H7 (cell line): ENCODE measurements at regions not wholly inside any gene's neighbourhood (a gene's known extent, or its start where the extent isn't known, plus 50 kb on each side); places are given as distances from the start of the nearest gene placed in this dataset.

Experiments used
- DNase-seq: peaks from one replicate; pipeline ENCODE4 v3.0.0; 2012
- H3K27me3 ChIP-seq: 2 replicates; pipeline ENCODE4 v1.6.0; 2011; ENCODE audit warnings: mild to moderate bottlenecking, low read length; ENCODE audit not compliant: control insufficient read depth, insufficient read depth
- H3K36me3 ChIP-seq: replicated peaks from 2 replicates; pipeline ENCODE4 v1.5.1; 2011; ENCODE audit warnings: low read length; ENCODE audit not compliant: control insufficient read depth, insufficient read depth
- H3K4me3 ChIP-seq: 2 replicates; pipeline ENCODE4 v1.5.1; 2011; ENCODE audit warnings: low read depth, mild to moderate bottlenecking, control low read depth, low read length, moderate library complexity; ENCODE audit not compliant: insufficient read depth

DNA sequence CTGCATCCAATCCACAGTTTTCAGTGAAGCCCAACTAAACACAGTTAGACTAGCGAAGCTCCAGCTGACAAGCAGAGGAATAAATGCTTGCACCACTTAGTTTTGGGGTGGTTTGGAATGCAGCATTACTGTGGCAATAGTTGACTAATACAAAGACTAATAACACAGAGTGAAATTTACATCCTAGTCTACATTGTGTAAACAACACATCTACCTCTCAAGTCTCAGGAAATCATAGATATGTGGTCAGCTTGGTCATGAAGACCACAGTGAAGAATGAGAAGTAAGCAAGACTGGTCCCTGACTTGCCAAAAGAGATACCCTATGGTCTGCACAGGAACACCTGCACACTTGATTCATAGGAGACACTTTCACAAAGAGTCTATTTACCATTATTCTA, 155.1 kb upstream of the TANK start:
- no peak for DNase-seq
- Histone ChIP-seq H3K27me3 (no peaks in the 10 kb centered on the region), H3K36me3 (no peaks in the 10 kb centered on the region), H3K4me3 (no peak overlapping the region)

DNA sequence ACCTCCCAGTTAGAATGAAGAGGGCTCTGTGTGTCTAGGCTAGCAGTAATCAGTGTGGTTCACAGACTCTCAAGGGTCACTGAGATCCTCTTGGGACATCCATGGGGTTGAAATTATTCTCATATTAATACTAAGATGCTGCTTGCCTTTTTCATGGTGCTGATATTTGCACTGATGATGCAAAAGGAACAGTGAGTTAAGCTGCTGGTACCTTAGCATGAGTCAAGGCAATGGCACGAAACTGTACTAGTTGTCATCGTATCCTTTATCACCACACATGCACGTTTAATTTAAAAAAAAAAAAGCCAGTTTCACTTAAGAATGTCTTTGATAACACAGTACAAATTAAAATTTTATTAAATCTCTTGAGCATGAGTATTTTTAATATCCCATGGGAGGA, 151.9 kb upstream of the TANK start:
- H3K4me3 ChIP-seq, result no peak overlapping the region
- H3K36me3 ChIP-seq, result no peaks in the 10 kb centered on the region
- DNase-seq, result no peak
- no peaks in the 10 kb centered on the region for H3K27me3 ChIP-seq

DNA sequence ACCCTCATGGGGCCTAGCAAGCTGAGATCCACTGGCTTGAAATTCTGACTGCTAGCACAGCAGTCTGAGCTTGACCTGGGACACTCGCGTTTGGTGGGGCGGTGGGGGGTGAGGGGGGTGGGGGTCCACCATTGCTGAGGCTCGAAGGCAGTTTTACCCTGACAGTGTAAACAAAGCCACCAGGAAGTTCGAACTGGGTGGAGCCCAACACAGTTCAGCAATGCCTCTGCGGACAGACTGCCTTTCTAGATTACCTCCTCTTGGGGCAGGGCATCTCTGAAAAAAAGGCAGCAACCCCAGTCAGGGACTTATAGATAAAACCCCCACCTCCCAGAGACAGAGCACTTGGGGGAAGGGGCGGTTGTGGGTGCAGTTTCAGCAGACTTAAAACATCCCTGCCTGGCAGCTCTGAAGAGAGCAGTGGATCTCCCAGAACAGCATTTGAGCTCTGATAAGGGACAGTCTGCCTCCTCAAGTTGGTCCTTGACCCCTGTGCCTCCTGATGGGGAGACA, 149.7 kb upstream of the TANK start:
- no peak for DNase-seq
- Histone ChIP-seq H3K4me3 (no peak overlapping the region), H3K27me3 (no peaks in the 10 kb centered on the region), H3K36me3 (no peaks in the 10 kb centered on the region)

DNA sequence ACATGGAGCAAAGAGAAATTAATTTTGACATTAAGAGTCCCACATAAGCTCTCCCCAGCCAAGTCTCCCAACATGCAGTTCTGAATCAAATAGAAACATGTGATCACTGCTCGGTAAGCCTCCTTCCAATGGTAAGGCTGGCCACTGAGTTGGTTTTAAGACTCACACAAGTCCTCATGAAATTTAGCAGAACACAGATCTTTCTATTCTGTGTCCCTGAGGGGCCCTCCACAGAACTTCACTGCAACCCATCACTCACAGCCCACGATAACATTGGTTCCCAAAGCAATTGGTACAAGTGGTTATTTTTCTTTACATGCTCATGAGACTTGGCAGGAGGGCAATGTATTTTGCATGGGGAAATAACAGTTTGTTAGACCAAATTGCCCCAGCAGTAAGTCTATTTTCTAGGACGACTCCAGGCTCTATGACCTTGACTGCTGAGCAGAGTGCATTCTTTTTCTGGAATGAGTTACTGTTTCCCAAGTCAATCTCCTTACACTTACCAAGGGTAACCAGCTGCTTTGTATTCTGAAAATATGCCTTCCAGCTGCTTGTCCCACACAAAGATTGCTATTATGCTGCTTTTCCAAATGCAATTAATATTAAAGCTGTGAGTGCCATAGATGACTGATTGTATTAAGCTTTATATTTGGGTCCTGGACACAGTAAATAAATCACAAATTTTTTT, 142.3 kb upstream of the TANK start:
- Histone ChIP-seq H3K4me3 (no peak overlapping the region), H3K36me3 (no peaks in the 10 kb centered on the region), H3K27me3 (no peaks in the 10 kb centered on the region)
- DNase-seq, result no peak

DNA sequence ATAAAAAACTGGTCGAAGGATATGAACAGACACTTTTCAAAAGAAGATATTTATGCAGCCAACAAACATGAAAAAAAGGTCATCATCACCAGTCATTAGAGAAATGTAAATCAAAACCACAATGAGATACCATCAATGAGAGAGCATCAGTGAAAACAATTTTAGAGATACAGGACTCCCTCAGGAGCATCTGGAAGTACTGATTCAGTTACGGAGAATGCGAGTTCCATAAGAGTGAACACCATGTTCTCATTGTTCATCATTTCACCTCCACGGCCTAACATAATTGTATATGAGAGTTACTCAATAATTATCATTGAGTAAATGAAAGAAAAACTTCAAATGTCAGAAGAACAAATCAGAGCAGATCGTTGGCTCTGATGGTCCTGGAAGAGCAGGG, 140.9 kb upstream of the TANK start:
- H3K36me3 ChIP-seq, result no peaks in the 10 kb centered on the region
- DNase-seq, result no peak
- no peaks in the 10 kb centered on the region for H3K27me3 ChIP-seq
- no peak overlapping the region for H3K4me3 ChIP-seq

DNA sequence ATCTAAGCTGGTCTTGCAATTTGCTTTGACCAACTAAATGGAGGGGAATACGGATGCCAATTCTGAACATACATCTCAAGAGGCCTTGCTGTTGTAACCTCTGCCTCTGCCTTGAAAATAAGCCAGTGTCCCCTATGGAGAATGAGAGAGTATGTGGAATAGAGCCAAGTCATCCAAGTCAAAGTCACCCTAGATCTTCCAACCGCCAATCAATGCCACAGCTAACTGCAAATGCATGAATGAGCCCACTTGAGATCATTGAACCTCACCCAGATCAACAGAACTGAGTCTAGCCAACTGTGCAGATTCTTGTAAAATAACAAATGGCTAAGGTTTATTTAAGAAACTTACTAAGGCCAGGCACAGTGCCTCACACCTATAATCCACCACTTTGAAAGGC, 139.8 kb upstream of the TANK start:
- no peaks in the 10 kb centered on the region for H3K36me3 ChIP-seq
- no peaks in the 10 kb centered on the region for H3K27me3 ChIP-seq
- no peak for DNase-seq
- H3K4me3 ChIP-seq, result no peak overlapping the region

DNA sequence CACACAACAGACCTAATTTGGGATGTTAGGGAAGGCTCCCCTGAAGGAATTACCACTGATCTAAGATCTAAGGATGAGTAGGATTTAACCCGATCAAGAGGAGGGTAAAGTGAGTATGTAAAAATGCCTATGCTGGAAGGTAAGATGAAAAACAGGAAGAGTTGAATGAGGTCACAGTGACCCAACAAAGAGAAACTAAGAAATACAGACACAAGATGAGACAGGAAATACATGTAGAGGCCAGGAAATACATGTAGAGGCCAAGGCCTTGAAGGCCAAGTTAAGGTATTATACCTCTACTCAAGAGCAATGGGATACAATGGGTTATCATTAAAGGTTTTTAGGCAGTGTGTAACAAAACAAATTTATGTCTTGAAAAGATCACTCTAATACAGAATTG, 131.6 kb upstream of the TANK start:
- Histone ChIP-seq H3K4me3 (no peak overlapping the region), H3K36me3 (no peaks in the 10 kb centered on the region), H3K27me3 (no peaks in the 10 kb centered on the region)
- no peak for DNase-seq

DNA sequence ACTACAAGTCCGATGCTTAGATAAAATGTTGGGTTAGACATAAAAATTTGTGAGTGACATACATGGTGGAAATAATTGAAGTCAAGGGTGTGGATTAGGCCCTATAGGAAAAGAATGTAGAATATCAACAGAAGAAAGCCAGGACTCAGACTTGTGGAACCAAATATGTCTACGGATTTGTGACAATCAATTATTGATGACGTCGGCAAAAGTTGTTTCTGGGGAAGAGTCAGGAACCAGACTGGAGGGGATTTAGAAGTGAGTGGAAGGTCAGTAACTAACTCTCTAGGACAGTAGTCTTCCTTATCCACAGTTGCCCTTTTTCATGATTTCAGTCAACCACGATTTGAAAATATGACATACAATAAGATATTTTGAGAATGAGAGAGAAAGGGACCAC, 130.9 kb upstream of the TANK start:
- H3K4me3 ChIP-seq, result no peak overlapping the region
- no peak for DNase-seq
- H3K36me3 ChIP-seq, result no peaks in the 10 kb centered on the region
- no peaks in the 10 kb centered on the region for H3K27me3 ChIP-seq

DNA sequence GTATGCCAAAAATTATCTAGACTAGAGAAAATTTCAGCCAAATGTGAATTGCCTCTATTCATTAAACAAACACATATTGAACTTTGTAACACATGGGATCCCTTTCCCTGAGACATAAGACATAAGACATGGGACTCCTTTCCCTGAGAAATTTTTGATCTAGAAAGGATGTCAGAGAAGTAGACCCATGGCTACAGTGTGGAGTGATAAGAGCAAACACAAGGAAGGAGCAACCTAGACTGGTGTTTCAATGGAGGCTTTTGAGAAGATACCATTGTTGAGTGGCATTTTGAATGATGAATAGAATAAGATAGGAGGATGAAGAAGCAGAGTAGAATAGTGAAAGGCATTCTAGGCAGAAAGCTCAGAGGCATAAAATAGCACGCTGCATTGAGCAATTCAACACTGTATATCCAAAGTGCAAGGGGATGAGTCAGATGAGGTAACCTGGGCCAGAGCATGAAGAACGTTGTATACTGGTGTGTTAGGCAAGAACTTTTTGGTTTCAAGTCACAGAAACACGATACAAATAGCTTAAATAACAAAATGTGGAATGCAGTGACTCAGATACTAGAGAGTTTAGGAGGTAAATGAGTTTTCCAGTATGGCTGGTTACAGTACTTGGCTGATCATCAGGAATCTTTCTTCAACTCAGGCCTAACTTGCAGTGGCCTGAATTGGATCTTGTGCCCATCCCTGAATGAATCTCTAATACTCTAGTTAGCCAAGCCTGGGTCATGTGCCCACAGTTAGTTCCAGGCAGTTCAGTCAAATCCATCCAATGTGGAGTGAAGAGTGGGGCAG, 129.8 kb upstream of the TANK start:
- Histone ChIP-seq H3K27me3 (no peaks in the 10 kb centered on the region), H3K36me3 (no peaks in the 10 kb centered on the region), H3K4me3 (no peak overlapping the region)
- no peak for DNase-seq

DNA sequence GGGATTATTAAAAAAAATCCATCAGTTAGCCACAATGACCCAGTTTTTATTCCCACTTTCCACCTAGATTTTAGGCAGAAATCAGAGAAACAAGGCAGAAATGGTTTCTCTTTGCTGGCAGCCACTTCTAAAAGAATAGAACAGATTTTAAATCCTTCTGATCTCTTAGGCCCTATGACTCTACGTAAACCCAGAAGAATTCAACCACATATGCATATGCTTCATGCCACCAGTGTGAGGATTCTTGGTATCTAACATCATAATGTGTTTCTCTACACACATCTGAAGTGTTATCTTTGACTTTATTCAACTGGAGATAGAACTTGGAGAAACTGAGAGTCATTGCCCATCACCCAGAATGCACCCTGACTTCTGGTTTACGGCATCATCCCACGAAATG, 128.7 kb upstream of the TANK start:
- DNase-seq, result no peak
- Histone ChIP-seq H3K27me3 (no peaks in the 10 kb centered on the region), H3K4me3 (no peak overlapping the region), H3K36me3 (no peaks in the 10 kb centered on the region)

DNA sequence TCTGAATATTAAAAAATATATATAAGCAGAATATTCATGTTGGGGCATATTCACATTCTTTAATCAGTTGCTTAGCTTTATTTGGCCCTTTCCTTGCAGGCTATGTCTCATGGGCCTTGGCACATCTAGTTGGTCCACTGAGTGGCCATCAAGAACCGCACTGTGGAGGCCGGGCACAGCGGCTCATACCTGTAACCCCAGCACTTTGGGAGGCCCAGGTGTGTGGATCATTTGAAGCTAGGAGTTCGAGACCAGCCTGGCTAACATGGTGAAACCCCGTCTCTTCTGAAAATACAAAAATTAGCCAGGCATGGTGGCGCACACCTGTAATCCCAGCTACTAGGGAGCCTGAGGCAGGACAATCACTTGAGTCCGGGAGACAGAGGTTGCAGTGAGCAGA, 127.6 kb upstream of the TANK start:
- no peaks in the 10 kb centered on the region for H3K27me3 ChIP-seq
- no peak for DNase-seq
- H3K36me3 ChIP-seq, result no peaks in the 10 kb centered on the region
- H3K4me3 ChIP-seq, result no peak overlapping the region

DNA sequence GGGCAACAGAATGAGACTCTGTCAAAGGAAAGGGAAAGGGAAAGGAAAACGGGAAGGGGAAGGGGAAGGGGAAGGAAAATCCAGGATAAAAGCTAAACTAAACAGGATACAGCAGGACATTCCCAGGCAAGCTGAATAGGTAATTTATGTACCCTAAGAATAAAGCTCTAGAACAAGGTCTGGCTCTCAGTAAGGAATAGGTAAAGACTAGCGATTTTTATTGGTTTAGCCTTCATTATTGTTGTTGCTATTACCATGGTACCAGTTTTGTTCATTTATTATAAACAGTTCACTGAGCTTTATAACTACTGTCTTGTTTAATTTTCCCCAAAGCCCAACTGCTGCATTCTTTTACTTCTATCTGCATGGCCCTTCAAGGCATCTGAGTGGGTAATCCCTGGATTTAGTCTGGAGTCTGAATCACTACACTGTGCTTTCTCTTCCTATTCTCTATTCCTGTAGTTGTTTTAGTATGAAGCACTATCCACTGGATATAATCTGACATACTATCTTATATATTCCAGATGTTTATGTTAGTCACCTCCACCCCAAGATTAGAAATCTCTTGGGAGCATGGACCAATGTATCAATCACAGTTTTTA, 127.1 kb upstream of the TANK start:
- no peak for DNase-seq
- Histone ChIP-seq H3K36me3 (no peaks in the 10 kb centered on the region), H3K27me3 (no peaks in the 10 kb centered on the region), H3K4me3 (no peak overlapping the region)

DNA sequence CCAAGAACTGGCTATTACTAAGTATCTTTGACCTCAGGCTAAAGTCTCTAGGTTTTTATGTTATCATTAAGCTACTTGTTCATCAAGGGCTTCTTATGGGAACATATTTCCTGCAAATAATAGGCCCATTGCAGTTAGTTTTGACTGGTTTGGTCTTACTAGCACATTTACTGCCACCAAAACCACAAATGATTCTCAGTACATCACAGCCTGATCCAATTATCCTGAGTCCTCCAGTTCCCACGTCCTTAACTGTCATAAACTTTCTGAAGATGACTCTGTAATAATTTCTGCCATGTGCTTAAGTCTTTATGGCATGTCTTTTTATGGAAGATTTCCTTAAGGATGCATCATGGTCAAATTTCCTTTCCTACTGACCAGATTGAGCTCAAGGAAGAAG, 123.3 kb upstream of the TANK start:
- no peak overlapping the region for H3K4me3 ChIP-seq
- no peaks in the 10 kb centered on the region for H3K27me3 ChIP-seq
- DNase-seq, result no peak
- H3K36me3 ChIP-seq, result no peaks in the 10 kb centered on the region

DNA sequence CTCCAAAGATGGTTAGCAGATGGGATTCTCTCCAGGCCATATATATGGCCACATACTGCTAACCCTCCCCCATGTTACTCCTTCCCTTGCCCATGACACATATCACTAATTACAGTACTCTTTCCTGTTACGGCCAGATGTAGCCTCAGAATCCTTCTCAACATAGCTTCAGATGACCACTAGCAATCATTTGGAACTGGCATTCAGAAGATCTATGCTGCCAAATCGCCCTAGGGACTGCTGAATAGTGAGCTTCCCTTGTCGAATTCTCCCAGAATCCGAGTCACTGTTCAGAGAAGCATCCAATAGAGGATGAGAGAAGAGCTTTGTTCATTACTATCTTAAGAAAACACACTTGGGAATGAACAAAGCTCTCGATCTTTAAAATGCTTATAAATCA, 121.2 kb upstream of the TANK start:
- H3K27me3 ChIP-seq, result no peaks in the 10 kb centered on the region
- H3K36me3 ChIP-seq, result no peaks in the 10 kb centered on the region
- no peak overlapping the region for H3K4me3 ChIP-seq
- no peak for DNase-seq

DNA sequence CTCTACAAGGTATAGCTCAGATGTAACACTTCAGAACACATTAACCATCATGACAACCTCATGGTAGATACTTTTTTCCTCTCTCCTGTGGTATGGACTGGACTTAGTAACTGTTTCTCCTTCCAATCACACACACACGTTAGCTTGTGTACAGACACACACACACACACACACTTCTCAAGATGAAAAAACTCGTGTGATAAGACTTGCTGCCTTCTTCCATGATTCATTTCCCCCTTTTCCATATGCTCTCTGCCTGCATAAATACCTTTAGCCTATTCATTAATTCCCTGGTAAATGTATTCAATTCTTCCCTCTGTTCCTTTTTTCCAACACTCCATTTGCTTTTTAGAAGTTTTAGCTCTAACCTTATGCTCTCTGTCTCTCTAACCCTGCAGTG, 118.9 kb upstream of the TANK start:
- Histone ChIP-seq H3K4me3 (no peak overlapping the region), H3K27me3 (no peaks in the 10 kb centered on the region), H3K36me3 (no peaks in the 10 kb centered on the region)
- no peak for DNase-seq
